ENCODE measurements at regions not wholly inside any gene's neighbourhood (a gene's known extent, or its start where the extent isn't known, plus 50 kb on each side); places are given as distances from the start of the nearest gene placed in this dataset.
"Not testable (repeated sequence)": the region's sequence is repeated elsewhere in the genome, so short reads cannot be mapped to it uniquely, and the experiment has no call there.

DNA sequence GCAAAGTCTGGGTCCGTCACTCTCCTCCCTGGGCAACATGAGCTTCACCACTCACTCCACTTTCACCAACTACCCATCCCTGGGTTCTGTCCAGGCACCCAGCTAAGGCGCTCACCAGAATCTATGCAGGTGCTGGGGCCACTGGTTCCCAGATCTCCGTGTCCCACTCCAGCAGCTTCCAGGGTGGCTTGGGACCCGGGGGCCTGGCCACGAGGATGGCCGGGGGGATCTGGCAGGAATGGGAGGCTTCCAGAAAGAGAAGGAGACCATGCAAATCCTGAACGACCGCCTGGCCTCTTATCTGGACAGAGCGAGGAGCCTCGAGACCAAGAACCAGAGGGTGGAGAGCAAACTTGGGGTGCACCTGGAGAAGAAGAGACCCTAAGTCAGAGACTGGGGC, 1611.0 kb upstream of the ACO1 start:
- no peak for DNase-seq

DNA sequence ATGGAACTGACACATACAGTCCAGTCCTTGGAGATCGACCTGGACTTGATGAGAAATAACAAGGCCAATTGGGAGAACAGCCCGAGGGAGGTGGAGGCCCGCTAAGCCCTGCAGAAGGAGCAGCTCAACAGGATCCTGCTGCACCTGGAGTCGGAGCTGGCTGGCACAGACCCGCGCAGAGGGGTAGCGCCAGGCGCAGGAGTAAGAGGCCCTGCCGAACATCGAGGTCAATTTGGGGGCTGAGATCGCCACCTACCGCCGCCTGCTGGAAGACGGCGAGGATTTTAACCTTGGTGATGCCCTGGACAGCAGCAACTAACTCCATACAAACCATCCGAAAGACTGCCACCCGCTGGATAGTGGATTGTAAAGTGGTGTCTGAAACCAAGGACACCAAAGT, 1610.1 kb upstream of the ACO1 start:
- no peak for DNase-seq

- no peak for DNase-seq
Measured at GRCh38 chr9:30775236-30775635, 1609.2 kb upstream of the ACO1 start.

- no peak for DNase-seq
Measured at GRCh38 chr9:30796764-30797163, 1587.7 kb upstream of the ACO1 start.

- DNase-seq = no peak
Measured at GRCh38 chr9:30799527-30800101, 1584.8 kb upstream of the ACO1 start.

DNA sequence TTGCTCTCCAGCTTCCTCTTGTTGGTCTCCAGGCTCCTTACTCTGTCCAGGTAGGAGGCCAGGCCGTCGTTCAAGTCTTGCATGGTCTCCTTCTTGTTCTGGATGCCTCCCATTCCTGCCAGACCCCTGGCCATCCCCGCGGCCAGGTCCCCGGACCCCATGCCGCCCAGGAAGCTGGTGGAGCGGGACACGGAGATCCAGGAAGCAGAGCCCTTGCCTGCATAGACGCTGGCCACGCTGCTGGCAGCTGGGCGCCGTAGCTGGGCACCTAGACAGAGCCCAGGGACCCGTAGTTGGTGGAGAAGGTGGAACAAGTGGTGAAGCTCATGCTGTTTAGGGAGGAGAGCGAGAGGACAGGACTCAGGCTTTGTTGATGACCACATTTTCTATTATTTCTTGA, 1584.0 kb upstream of the ACO1 start:
- DNase-seq = no peak

DNA sequence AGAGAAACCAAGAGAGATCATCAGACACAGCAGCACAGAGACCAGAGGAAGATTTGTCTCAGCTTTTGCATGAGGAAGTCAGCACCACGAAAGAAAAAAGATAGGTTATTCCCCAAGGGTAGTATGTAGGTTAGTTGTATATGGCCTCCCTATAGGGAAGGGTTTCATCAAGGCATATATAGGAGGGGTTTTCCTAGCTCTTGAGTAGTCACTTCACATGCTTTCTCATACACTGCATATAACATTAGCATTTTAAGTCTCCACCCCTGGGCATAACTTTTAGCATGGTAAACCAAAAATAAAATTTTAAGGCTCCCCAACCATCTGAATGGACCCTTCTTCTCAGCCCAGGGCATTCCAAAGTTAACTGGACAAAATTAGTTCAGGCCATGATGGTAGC, 1571.6 kb upstream of the ACO1 start:
- DNase-seq = no peak

GRCh38 chr9:30815585-30815984, 1568.9 kb upstream of the ACO1 start:
- no peak for DNase-seq

DNA sequence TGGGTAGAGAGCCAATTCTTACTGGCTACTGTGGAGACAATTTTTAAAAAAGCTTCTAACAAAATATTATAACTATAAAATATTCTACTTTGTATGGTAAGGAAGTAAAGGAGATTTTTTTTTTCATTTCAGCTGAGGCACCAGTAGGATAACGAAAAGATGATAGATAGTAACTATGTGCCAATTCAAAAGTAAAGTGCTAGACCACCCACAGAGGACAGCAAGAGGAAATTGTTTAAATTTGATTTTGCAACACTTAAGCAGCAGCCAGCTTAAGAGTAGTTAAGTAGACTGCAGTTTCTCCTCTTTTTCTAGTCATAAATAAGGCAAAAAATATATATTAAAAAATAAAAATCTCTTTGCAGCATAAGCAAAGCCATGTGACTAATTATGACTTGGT, 1539.3 kb upstream of the ACO1 start:
- DNase-seq = no peak

- no peak for DNase-seq
Measured at GRCh38 chr9:30846651-30847050, 1537.8 kb upstream of the ACO1 start.

- no peak for DNase-seq
Measured at GRCh38 chr9:30851600-30851999, 1532.8 kb upstream of the ACO1 start.

GRCh38 chr9:30900706-30901105, 1483.7 kb upstream of the ACO1 start:
- no peak for DNase-seq

- no peak for DNase-seq
Measured at GRCh38 chr9:30913331-30913730, 1471.1 kb upstream of the ACO1 start.

DNA sequence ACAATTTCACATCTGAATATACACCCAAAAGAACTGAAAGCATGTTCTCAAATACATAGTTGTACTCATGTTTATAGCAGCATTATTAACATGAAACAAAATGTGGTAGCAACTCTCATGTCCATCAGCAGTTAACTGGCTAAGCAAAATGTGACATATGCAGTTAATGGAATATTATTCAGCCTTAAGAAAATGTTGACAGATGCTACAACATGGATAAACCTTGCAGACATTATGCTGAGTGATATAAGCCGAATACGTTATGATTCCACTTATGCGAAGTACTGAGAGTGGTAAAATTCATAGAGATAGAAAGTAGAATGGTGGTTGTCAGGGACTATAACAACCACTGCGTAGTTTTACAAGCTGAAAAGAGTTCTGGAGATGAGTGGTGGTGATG, 1469.0 kb upstream of the ACO1 start:
- DNase-seq = no peak

- DNase-seq = no peak
Measured at GRCh38 chr9:30925126-30925525, 1459.3 kb upstream of the ACO1 start.

GRCh38 chr9:30925635-30926034, 1458.8 kb upstream of the ACO1 start:
- DNase-seq = no peak

GRCh38 chr9:30928045-30928444, 1456.4 kb upstream of the ACO1 start:
- no peak for DNase-seq

DNA sequence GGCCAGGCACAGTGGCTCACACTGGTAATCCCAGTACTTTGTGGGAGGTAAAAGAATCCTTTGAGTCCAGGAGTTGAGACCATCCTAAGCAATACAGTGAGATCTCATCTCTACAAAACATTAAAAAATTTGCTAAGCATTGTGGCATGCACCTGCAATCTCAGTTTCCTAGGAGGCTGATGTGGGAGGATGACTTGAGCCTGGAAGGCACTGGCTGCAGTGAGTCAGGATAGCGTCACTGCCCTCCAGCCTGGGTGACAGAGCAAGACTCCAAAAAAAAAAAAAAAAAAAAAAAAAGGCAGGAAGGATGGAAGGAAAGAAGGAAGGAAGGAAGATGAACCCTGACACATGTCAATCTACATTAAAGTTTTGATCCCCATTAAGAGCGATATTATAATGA, 1452.2 kb upstream of the ACO1 start:
- no peak for DNase-seq

GRCh38 chr9:30935730-30936129, 1448.7 kb upstream of the ACO1 start:
- DNase-seq = no peak

DNA sequence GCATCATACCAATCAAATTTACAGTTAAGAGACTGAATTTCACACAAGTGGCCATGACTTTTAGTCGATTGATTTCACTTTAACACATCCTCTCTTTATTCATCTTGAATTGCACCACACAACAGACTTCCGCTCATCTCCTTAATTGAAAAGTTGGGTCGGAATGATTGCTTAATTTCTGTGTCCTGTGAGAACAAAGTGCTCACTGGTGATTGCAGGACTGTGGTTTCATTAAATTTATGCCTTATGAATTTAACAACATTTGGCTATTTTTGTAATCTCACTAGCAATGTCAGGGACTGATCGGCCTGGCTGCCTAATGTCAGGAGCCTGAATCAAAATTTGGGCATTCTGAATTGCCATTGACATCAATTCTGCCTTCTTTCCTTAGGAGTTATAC, 1447.3 kb upstream of the ACO1 start:
- DNase-seq = no peak

GRCh38 chr9:30942852-30943251, 1441.6 kb upstream of the ACO1 start:
- not testable (repeated sequence) for DNase-seq

GRCh38 chr9:30943446-30944224, 1440.8 kb upstream of the ACO1 start:
- no peak for DNase-seq

GRCh38 chr9:30944225-30944569, 1440.2 kb upstream of the ACO1 start:
- no peak for DNase-seq

GRCh38 chr9:30944741-30945280, 1439.6 kb upstream of the ACO1 start:
- DNase-seq = no peak

DNA sequence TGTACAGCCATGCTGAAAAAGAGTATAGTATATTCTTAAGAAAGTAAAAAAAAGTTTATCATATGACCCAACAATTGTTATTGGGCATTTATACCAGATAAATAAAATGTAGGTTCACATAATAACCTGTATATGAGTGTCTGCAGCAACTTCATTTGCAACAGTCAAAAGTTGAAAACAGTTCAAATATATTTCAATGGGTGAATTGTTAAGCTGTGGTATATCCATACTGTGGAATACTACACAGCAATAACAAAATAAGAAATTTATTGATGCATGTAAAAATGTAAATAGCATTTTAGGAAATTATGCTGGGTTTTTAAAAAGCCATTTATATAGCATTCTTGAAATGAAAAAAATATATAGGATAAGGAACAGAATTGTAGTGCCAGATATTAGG, 1420.1 kb upstream of the ACO1 start:
- no peak for DNase-seq
